ENCODE measurements at regions not wholly inside any gene's neighbourhood (a gene's known extent, or its start where the extent isn't known, plus 50 kb on each side); places are given as distances from the start of the nearest gene placed in this dataset.

GRCh38 chr9:90365666-90366065 is 277.0 kb downstream of the DIRAS2 start:
- Histone ChIP-seq H3K9me3 (no peaks in the 10 kb centered on the region), H3K36me3 (no peaks in the 10 kb centered on the region), H3K4me3 (no peak overlapping the region), H3K27ac (no peak overlapping the region), H3K4me1 (no peaks in the 10 kb centered on the region), H3K27me3 (no peaks in the 10 kb centered on the region)
- in situ Hi-C loops (cut with MboI; ENCODE audit: low pct_ligation_motif_present in 1 of 4, low pct_unique_long_range_greater_than_20kb in 1 of 4, low sequenced_read_pairs in 3 of 4) (no loop called here), intact Hi-C loops (cut with DNase I; ENCODE audit: low total_unique reads) (no loop called here)
- TF ChIP-seq POLR2A (IDR thresholded peaks at IDR 0.05) (no peak), CTCF (IDR thresholded peaks at IDR 0.05) (no peak)
- 55 to 71% methylated on average over 2 of the region's 2 CpGs for WGBS, 2 donors (ENCODE audit: low coverage in 1 of 2)
- DNase-seq, result no peak

- no peak for TF ChIP-seq CTCF (IDR thresholded peaks at IDR 0.05)
- no peak for TF ChIP-seq EP300 (IDR thresholded peaks at IDR 0.05; ENCODE audit: low read depth)
- TF ChIP-seq POLR2A (IDR thresholded peaks at IDR 0.05), result no peak
- no peak for TF ChIP-seq POLR2AphosphoS5 (IDR thresholded peaks at IDR 0.05)
- intact Hi-C loops (cut with DNase I; ENCODE audit: low total_unique reads), result no loop called here
- no peak overlapping the region for H3K4me3 ChIP-seq
Measured at GRCh38 chr9:90368241-90368640, 274.4 kb downstream of the DIRAS2 start.

GRCh38 chr9:90368928-90369327 is 273.7 kb downstream of the DIRAS2 start:
- no peaks in the 10 kb centered on the region for H3K4me1 ChIP-seq
- intact Hi-C loops (cut with DNase I; ENCODE audit: low total_unique reads), result no loop called here
- in situ Hi-C loops (cut with MboI; ENCODE audit: low pct_ligation_motif_present in 1 of 4, low pct_unique_long_range_greater_than_20kb in 1 of 4, low sequenced_read_pairs in 3 of 4), result no loop called here

More at GRCh38 chr9:90368241-90368640, 274.4 kb downstream of the DIRAS2 start:
- no peaks in the 10 kb centered on the region for H3K36me3 ChIP-seq
- no peak overlapping the region for H3K27ac ChIP-seq
- no peak for DNase-seq
- no peaks in the 10 kb centered on the region for H3K27me3 ChIP-seq
- in situ Hi-C loops (cut with MboI; ENCODE audit: low pct_ligation_motif_present in 1 of 4, low pct_unique_long_range_greater_than_20kb in 1 of 4, low sequenced_read_pairs in 3 of 4), result no loop called here
- no peaks in the 10 kb centered on the region for H3K4me1 ChIP-seq
- no peaks in the 10 kb centered on the region for H3K9me3 ChIP-seq

GRCh38 chr9:90379771-90380170 is 262.9 kb downstream of the DIRAS2 start:
- Histone ChIP-seq H3K9me3 (no peaks in the 10 kb centered on the region), H3K27me3 (no peaks in the 10 kb centered on the region), H3K4me3 (no peak overlapping the region), H3K36me3 (no peaks in the 10 kb centered on the region), H3K4me1 (no peaks in the 10 kb centered on the region), H3K27ac (no peak overlapping the region)
- WGBS, 2 donors (ENCODE audit: low coverage in 1 of 2), result 59 to 87% methylated on average over 3 to 5 of the region's 5 CpGs
- intact Hi-C loops (cut with DNase I; ENCODE audit: low total_unique reads) (no loop called here), in situ Hi-C loops (cut with MboI; ENCODE audit: low pct_ligation_motif_present in 1 of 4, low pct_unique_long_range_greater_than_20kb in 1 of 4, low sequenced_read_pairs in 3 of 4) (no loop called here)
- TF ChIP-seq CTCF (IDR thresholded peaks at IDR 0.05) (no peak), POLR2AphosphoS5 (IDR thresholded peaks at IDR 0.05) (no peak), EP300 (IDR thresholded peaks at IDR 0.05; ENCODE audit: low read depth) (no peak), POLR2A (IDR thresholded peaks at IDR 0.05) (no peak)
- no peak for DNase-seq

More at GRCh38 chr9:90368928-90369327, 273.7 kb downstream of the DIRAS2 start:
- no peak overlapping the region for H3K27ac ChIP-seq
- H3K9me3 ChIP-seq, result no peaks in the 10 kb centered on the region
- no peak for DNase-seq
- H3K4me3 ChIP-seq, result no peak overlapping the region
- no peaks in the 10 kb centered on the region for H3K36me3 ChIP-seq
- H3K27me3 ChIP-seq, result no peaks in the 10 kb centered on the region
- 90% methylated on average over 4 of the region's 4 CpGs; no CpG with 5 or more reads in 1 of the 2 donors for WGBS, 2 donors (ENCODE audit: low coverage in 1 of 2)
- TF ChIP-seq POLR2AphosphoS5 (IDR thresholded peaks at IDR 0.05) (no peak), POLR2A (IDR thresholded peaks at IDR 0.05) (no peak), EP300 (IDR thresholded peaks at IDR 0.05; ENCODE audit: low read depth) (no peak), CTCF (IDR thresholded peaks at IDR 0.05) (no peak)
